Stomach (tissue), 4 donors: ENCODE measurements at regions not wholly inside any gene's neighbourhood (a gene's known extent, or its start where the extent isn't known, plus 50 kb on each side); places are given as distances from the start of the nearest gene placed in this dataset.

Experiments
- CTCF ChIP-seq, 7 experiments: fragments of 450-650 bp in 4 of 7; fragments of 200-600 bp in 3 of 7; sonication (generic) in 3 of 7; IDR thresholded peaks; one replicate each; pipeline ENCODE4 v1.5.1; 2016 to 2019; ENCODE audit warnings: antibody characterized with exemption in 7 of 7, control low read depth in 2 of 7, mild to moderate bottlenecking in 1 of 7
- EP300 ChIP-seq: sonication (generic); formaldehyde crosslinking; IDR thresholded peaks from one replicate; pipeline ENCODE4 v1.6.1; 2017; ENCODE audit warnings: antibody characterized with exemption
- POLR2A ChIP-seq, 4 donors: fragments of 450-650 bp; IDR thresholded peaks; one replicate each; pipeline ENCODE4 v1.6.1; 2016; ENCODE audit warnings: antibody characterized with exemption in 4 of 4, control low read depth in 2 of 4, mild to moderate bottlenecking in 1 of 4, moderate library complexity in 1 of 4
- POLR2AphosphoS5 ChIP-seq, 3 donors: sonication (generic); formaldehyde crosslinking; IDR thresholded peaks; one replicate each; pipeline ENCODE4 v1.6.1; 2016; ENCODE audit warnings: antibody characterized with exemption in 3 of 3

GRCh38 chr3:4906107-4906621 lies 73.1 kb upstream of the BHLHE40 start:
- TF ChIP-seq CTCF (IDR thresholded peaks at IDR 0.05) (no peak), POLR2A (IDR thresholded peaks at IDR 0.05) (no peak), POLR2AphosphoS5 (IDR thresholded peaks at IDR 0.05) (no peak), EP300 (no peak)
